ENCODE measurements at regions not wholly inside any gene's neighbourhood (a gene's known extent, or its start where the extent isn't known, plus 50 kb on each side); places are given as distances from the start of the nearest gene placed in this dataset.

DNA sequence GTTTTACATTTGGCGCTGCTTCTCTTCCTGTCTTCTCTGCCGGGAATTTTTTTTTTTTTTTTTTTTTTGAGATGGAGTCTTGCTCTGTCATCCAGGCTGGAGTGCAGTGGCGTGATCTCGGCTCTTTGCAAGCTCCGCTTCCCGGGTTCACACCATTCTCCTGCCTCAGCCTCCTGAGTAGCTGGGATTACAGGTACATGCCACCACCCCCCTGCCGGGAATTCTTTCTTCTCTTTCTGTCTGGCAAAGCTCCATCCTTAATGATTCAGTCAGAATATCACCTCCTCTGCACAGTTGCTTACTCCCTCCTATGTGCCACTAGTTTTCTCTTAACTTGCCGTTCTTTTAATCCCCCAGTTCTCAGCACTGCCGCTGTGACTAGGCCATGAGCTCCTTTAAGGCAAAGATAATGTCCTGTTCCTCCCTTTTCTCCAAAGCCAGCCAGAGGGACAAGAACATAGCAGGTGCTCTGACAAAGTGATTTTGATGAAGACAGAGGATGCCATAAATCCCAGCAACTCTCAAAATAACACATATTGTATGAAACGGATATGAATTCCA is 112.1 kb upstream of the LRATD1 start (continued):
- TF ChIP-seq ZNF114 (CRISPR knock-in tag; IDR thresholded peaks at IDR 0.05) (no peak), ZNF331 (CRISPR knock-in tag; IDR thresholded peaks at IDR 0.05; ENCODE audit: low read depth) (no peak)

GRCh38 chr2:14524041-14524802 is 108.3 kb upstream of the LRATD1 start:
- Histone ChIP-seq H3K9me2 (ENCODE audit: insufficient read depth) (no peaks in the 10 kb centered on the region; the same call in none of the 2 replicates), H3F3A (replicated peaks; ENCODE audit: low read depth) (no peaks in the 10 kb centered on the region), H3K79me2 (replicated peaks; ENCODE audit: insufficient read depth) (no peaks in the 10 kb centered on the region), H3K36me3 (ENCODE audit: insufficient read depth) (no peaks in the 10 kb centered on the region), H3K4me2 (no peak overlapping the region), H3K4me3 (no peak overlapping the region), H4K20me1 (replicated peaks; ENCODE audit: insufficient read depth) (no peaks in the 10 kb centered on the region), H3K27ac (ENCODE audit: low read depth) (no peak overlapping the region), H3K27me3 (ENCODE audit: insufficient read depth) (no peaks in the 10 kb centered on the region), H3K4me1 (ENCODE audit: insufficient read depth) (no peaks in the 10 kb centered on the region), H2AFZ (no peak overlapping the region)
- H3K4me1 Mint-ChIP-seq = no peaks in the 10 kb centered on the region
- TF ChIP-seq EZH2phosphoT487 (IDR thresholded peaks at IDR 0.05; ENCODE audit: unreplicated experiment) (no peak), ZNF114 (CRISPR knock-in tag; IDR thresholded peaks at IDR 0.05) (no peak)
- TF ChIP-seq, protein P1, sequence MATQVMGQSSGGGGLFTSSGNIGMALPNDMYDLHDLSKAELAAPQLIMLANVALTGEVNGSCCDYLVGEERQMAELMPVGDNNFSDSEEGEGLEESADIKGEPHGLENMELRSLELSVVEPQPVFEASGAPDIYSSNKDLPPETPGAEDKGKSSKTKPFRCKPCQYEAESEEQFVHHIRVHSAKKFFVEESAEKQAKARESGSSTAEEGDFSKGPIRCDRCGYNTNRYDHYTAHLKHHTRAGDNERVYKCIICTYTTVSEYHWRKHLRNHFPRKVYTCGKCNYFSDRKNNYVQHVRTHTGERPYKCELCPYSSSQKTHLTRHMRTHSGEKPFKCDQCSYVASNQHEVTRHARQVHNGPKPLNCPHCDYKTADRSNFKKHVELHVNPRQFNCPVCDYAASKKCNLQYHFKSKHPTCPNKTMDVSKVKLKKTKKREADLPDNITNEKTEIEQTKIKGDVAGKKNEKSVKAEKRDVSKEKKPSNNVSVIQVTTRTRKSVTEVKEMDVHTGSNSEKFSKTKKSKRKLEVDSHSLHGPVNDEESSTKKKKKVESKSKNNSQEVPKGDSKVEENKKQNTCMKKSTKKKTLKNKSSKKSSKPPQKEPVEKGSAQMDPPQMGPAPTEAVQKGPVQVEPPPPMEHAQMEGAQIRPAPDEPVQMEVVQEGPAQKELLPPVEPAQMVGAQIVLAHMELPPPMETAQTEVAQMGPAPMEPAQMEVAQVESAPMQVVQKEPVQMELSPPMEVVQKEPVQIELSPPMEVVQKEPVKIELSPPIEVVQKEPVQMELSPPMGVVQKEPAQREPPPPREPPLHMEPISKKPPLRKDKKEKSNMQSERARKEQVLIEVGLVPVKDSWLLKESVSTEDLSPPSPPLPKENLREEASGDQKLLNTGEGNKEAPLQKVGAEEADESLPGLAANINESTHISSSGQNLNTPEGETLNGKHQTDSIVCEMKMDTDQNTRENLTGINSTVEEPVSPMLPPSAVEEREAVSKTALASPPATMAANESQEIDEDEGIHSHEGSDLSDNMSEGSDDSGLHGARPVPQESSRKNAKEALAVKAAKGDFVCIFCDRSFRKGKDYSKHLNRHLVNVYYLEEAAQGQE (IDR thresholded peaks at IDR 0.05; ENCODE audit: unreplicated experiment) = no peak
- no peaks in the 10 kb centered on the region for H3K9me3 Mint-ChIP-seq
- DNase-seq (ENCODE audit: low spot score) (no peak), ATAC-seq (no peak)
- H3K36me3 Mint-ChIP-seq (ENCODE audit: low read depth) = no peaks in the 10 kb centered on the region
- H3K27me3 Mint-ChIP-seq (ENCODE audit: insufficient read depth, low read depth, poor library complexity) = no peaks in the 10 kb centered on the region
- no peak overlapping the region for H3K4me3 Mint-ChIP-seq
- H3K27ac Mint-ChIP-seq = no peak overlapping the region

DNA sequence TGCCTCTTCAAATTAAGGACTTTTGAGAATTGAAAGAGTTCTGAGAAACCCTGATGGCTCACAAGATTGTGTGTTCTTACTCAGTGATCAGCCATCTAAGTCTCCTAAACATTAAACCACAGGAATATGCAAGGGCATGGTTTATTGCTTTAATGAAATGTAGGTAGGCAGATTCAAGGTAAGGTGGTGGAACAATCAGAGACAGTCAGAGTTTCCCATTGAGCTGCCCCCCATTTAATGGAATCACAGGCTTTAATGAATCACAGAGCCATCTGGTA is 107.8 kb upstream of the LRATD1 start:
- no peak overlapping the region for H3K4me3 Mint-ChIP-seq
- H3K27me3 Mint-ChIP-seq (ENCODE audit: insufficient read depth, low read depth, poor library complexity) = no peaks in the 10 kb centered on the region
- Histone ChIP-seq H4K20me1 (replicated peaks; ENCODE audit: insufficient read depth) (no peaks in the 10 kb centered on the region), H3K4me1 (ENCODE audit: insufficient read depth) (no peaks in the 10 kb centered on the region), H3K9me2 (ENCODE audit: insufficient read depth) (no peaks in the 10 kb centered on the region; the same call in none of the 2 replicates), H3K27ac (ENCODE audit: low read depth) (no peak overlapping the region), H2AFZ (no peak overlapping the region), H3K4me2 (no peak overlapping the region), H3K36me3 (ENCODE audit: insufficient read depth) (no peaks in the 10 kb centered on the region), H3K27me3 (ENCODE audit: insufficient read depth) (no peaks in the 10 kb centered on the region), H3K4me3 (no peak overlapping the region), H3F3A (replicated peaks; ENCODE audit: low read depth) (no peaks in the 10 kb centered on the region), H3K79me2 (replicated peaks; ENCODE audit: insufficient read depth) (no peaks in the 10 kb centered on the region)
- H3K36me3 Mint-ChIP-seq (ENCODE audit: low read depth) = no peaks in the 10 kb centered on the region
- no peaks in the 10 kb centered on the region; the same call in 2 of the 3 replicates for H3K9me3 Mint-ChIP-seq
- ATAC-seq (no peak), DNase-seq (ENCODE audit: low spot score) (no peak)
- no peak overlapping the region for H3K27ac Mint-ChIP-seq
- no peaks in the 10 kb centered on the region for H3K4me1 Mint-ChIP-seq
- TF ChIP-seq POLR2AphosphoS5 (IDR thresholded peaks at IDR 0.05; ENCODE audit: low read depth) (no peak), ZNF114 (CRISPR knock-in tag; IDR thresholded peaks at IDR 0.05) (no peak)
- TF ChIP-seq, protein P2, sequence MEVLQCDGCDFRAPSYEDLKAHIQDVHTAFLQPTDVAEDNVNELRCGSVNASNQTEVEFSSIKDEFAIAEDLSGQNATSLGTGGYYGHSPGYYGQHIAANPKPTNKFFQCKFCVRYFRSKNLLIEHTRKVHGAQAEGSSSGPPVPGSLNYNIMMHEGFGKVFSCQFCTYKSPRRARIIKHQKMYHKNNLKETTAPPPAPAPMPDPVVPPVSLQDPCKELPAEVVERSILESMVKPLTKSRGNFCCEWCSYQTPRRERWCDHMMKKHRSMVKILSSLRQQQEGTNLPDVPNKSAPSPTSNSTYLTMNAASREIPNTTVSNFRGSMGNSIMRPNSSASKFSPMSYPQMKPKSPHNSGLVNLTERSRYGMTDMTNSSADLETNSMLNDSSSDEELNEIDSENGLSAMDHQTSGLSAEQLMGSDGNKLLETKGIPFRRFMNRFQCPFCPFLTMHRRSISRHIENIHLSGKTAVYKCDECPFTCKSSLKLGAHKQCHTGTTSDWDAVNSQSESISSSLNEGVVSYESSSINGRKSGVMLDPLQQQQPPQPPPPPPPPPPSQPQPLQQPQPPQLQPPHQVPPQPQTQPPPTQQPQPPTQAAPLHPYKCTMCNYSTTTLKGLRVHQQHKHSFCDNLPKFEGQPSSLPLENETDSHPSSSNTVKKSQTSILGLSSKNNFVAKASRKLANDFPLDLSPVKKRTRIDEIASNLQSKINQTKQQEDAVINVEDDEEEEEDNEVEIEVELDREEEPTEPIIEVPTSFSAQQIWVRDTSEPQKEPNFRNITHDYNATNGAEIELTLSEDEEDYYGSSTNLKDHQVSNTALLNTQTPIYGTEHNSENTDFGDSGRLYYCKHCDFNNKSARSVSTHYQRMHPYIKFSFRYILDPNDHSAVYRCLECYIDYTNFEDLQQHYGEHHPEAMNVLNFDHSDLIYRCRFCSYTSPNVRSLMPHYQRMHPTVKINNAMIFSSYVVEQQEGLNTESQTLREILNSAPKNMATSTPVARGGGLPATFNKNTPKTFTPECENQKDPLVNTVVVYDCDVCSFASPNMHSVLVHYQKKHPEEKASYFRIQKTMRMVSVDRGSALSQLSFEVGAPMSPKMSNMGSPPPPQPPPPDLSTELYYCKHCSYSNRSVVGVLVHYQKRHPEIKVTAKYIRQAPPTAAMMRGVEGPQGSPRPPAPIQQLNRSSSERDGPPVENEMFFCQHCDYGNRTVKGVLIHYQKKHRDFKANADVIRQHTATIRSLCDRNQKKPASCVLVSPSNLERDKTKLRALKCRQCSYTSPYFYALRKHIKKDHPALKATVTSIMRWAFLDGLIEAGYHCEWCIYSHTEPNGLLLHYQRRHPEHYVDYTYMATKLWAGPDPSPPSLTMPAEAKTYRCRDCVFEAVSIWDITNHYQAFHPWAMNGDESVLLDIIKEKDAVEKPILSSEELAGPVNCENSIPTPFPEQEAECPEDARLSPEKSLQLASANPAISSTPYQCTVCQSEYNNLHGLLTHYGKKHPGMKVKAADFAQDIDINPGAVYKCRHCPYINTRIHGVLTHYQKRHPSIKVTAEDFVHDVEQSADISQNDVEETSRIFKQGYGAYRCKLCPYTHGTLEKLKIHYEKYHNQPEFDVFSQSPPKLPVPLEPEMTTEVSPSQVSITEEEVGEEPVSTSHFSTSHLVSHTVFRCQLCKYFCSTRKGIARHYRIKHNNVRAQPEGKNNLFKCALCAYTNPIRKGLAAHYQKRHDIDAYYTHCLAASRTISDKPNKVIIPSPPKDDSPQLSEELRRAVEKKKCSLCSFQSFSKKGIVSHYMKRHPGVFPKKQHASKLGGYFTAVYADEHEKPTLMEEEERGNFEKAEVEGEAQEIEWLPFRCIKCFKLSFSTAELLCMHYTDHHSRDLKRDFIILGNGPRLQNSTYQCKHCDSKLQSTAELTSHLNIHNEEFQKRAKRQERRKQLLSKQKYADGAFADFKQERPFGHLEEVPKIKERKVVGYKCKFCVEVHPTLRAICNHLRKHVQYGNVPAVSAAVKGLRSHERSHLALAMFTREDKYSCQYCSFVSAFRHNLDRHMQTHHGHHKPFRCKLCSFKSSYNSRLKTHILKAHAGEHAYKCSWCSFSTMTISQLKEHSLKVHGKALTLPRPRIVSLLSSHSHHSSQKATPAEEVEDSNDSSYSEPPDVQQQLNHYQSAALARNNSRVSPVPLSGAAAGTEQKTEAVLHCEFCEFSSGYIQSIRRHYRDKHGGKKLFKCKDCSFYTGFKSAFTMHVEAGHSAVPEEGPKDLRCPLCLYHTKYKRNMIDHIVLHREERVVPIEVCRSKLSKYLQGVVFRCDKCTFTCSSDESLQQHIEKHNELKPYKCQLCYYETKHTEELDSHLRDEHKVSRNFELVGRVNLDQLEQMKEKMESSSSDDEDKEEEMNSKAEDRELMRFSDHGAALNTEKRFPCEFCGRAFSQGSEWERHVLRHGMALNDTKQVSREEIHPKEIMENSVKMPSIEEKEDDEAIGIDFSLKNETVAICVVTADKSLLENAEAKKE (CRISPR knock-in tag; IDR thresholded peaks at IDR 0.05) = no peak
